HAP-1 (cell line): ENCODE measurements at regions not wholly inside any gene's neighbourhood (a gene's known extent, or its start where the extent isn't known, plus 50 kb on each side); places are given as distances from the start of the nearest gene placed in this dataset.
A peak's percentile ranks its signal among the peaks of the same experiment; 100 is the strongest.

Source experiments
- DNase-seq, 2 experiments: peaks; one replicate each; pipeline ENCODE4 v3.0.0-alpha.2; 2016 to 2020; ENCODE audit warnings: low spot score in 2 of 2
- H3K27me3 ChIP-seq: fragments of 250-450 bp; sonication (Bioruptor Pico); 2 replicates; pipeline ENCODE4 v1.5.1; 2020; ENCODE audit warnings: low read depth, mild to moderate bottlenecking, moderate library complexity
- H3K36me3 ChIP-seq: fragments of 250-450 bp; sonication (Bioruptor Pico); replicated peaks from 2 replicates; pipeline ENCODE4 v1.5.1; 2020; ENCODE audit warnings: mild to moderate bottlenecking
- H3K4me1 ChIP-seq: fragments of 250-450 bp; sonication (Bioruptor Pico); 2 replicates; pipeline ENCODE4 v1.5.1; 2020; ENCODE audit warnings: mild to moderate bottlenecking
- H3K4me3 ChIP-seq: fragments of 250-450 bp; sonication (Bioruptor Pico); 2 replicates; pipeline ENCODE4 v1.5.1; 2020; ENCODE audit warnings: mild to moderate bottlenecking, moderate library complexity
- H3K9me3 ChIP-seq: fragments of 250-450 bp; sonication (Bioruptor Pico); 2 replicates; pipeline ENCODE4 v1.5.1; 2020; ENCODE audit warnings: mild to moderate bottlenecking, moderate library complexity
- in situ Hi-C: fragments of 300-500 bp; cut with MboI; formaldehyde crosslinking; loops from 3 replicates; pipeline ENCODE4 v1.14.3; 2020; ENCODE audit warnings: low sequenced_read_pairs, inconsistent platforms, mixed read lengths

DNA sequence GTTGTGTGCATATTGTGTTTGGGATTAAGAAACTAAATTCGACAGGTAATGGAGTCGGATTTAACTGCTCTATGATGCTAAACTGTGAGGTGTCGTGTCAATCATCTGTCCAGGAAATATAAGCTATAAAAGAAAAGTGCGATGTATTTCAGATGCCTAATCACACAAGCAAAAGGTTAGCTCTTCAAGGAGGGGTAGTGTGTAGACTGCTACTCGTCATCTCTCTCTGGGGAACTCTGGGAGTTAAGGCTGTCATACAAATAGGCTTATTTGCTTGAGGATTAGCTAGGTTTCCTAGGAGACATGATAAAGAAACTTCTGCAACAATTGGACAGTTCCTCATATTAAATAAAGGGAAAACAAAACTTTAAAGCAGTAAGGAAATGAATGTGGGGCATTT, 462.1 kb downstream of the OLFM4 start:
- no peaks in the 10 kb centered on the region for H3K27me3 ChIP-seq
- no peak overlapping the region for H3K4me3 ChIP-seq
- H3K36me3 ChIP-seq: no peaks in the 10 kb centered on the region
- in situ Hi-C loops: no loop called here
- H3K9me3 ChIP-seq: no peaks in the 10 kb centered on the region
- peak; percentile 69 to 98 for DNase-seq
- H3K4me1 ChIP-seq: peaks cover 15% of the 10 kb centered on the region

GRCh38 chr13:53494406-53494805, 465.8 kb downstream of the OLFM4 start:
- Histone ChIP-seq H3K36me3 (no peaks in the 10 kb centered on the region), H3K4me1 (peaks cover 22% of the 10 kb centered on the region), H3K9me3 (no peaks in the 10 kb centered on the region), H3K27me3 (no peaks in the 10 kb centered on the region), H3K4me3 (no peak overlapping the region)
- in situ Hi-C loops: no loop called here
- no peak for DNase-seq

DNA sequence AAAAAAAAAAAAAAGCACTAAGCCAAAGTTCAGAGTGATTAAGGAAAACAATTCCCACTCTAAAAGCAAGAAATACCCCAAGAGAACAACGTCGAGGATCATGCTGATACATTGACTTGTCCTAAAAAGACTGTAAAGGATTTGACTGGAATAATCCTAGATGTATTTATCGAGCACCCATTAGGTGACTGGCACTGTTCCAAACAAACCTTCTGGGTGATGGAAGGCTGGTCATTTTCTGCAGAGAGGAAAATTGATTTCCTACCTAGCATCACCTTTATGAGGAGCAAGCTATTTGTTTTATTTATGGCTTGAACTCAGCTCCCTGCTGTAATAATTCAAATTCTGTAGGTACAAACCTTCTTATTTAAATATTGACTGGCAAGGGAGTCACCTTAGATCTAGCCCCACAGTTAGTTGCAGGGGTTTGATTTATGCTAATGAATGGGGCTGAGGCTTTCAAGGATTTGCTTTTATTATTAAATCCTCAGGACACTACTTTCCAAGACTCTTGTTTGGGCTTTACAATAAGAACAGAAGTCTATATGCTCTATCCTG, 471.0 kb downstream of the OLFM4 start:
- H3K9me3 ChIP-seq: no peaks in the 10 kb centered on the region
- in situ Hi-C loops: no loop called here
- H3K4me3 ChIP-seq: no peak overlapping the region
- no peaks in the 10 kb centered on the region for H3K36me3 ChIP-seq
- H3K27me3 ChIP-seq: no peaks in the 10 kb centered on the region
- H3K4me1 ChIP-seq: peaks cover 15% of the 10 kb centered on the region
- DNase-seq: peak; percentile 51 to 59

DNA sequence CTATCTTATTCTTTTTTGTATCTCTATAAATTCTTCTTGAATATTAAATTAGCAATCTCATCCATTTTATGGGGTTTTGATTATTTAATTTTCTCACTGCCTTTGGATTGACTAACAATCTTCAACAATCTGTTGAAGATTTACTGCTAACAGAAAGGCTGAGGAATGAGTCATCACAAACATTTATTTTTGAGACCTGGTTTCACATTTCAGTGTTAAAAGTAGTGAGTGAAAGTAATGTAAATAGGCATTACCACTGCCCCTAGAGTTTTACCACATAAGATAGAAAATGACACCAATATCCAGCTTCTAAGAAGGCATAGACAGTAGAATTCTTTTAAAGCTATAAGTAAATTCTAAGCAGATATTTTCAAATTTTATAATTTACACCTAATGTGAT, 472.8 kb downstream of the OLFM4 start:
- Histone ChIP-seq H3K4me3 (no peak overlapping the region), H3K9me3 (no peaks in the 10 kb centered on the region), H3K27me3 (no peaks in the 10 kb centered on the region), H3K36me3 (no peaks in the 10 kb centered on the region), H3K4me1 (peaks cover 15% of the 10 kb centered on the region)
- no peak for DNase-seq
- in situ Hi-C loops: no loop called here

DNA sequence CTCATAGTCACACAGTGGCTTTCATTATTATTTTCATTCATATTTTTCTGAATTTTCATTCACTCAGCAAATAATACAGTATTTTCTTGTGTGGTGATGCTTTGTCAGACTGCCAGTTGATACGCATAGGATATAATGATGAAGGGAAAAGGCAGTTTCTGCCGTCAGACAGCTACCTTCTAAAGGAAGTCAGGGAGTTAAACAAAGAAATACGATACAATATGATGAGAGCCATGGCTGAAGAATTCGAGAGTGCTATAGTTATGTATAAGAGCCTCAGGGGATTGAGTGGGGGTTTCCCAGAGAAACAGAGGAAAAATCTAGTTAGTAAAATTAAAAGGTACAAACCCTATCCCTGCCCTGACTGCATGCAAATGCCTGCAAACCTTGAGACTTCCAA, 479.1 kb downstream of the OLFM4 start:
- Histone ChIP-seq H3K4me1 (peaks cover 9% of the 10 kb centered on the region), H3K4me3 (no peak overlapping the region), H3K9me3 (no peaks in the 10 kb centered on the region), H3K27me3 (no peaks in the 10 kb centered on the region), H3K36me3 (no peaks in the 10 kb centered on the region)
- in situ Hi-C loops: no loop called here
- DNase-seq: peak; percentile 21 to 62

DNA sequence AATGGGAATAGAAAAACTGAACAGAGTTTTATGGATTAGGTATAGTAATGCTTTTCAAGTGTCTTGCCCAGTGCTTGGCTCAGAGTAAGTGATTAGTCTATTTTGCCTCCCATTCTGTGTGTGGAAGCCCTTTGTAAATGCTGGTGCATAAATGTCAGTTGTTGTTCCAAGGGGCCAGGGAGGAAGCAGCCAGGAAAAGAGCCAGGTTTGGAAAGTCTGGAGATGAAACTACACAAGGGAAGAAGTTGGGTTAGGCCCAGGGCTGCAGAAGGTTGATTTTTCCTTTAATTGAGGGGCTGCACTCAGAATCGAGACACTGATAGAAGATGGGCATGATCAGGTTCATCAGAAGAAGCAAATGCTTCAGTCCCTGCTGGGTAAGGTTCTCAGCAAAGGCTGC, 484.0 kb downstream of the OLFM4 start:
- H3K4me3 ChIP-seq: no peak overlapping the region
- peaks cover 8% of the 10 kb centered on the region for H3K4me1 ChIP-seq
- H3K36me3 ChIP-seq: no peaks in the 10 kb centered on the region
- in situ Hi-C loops: no loop called here
- DNase-seq: no peak
- H3K9me3 ChIP-seq: no peaks in the 10 kb centered on the region
- H3K27me3 ChIP-seq: no peaks in the 10 kb centered on the region

DNA sequence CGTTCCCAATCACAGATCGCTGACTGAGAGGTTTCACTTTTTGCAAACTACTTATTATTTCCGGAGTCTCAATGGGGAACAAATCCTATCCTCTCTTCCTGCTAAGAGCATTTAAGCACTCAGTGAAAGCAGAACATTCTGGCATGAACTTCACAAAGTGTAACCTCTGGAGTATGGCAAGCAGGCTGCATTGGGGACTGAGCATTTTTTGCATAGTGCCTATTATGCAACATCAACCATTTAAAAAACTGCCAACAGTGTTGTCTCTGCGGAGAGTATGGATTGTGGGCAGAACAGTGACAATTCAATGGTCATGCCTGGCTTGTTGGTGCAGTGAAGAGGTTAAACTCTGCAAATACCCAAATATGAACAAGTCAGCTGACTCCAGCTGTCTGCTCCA, 484.6 kb downstream of the OLFM4 start:
- Histone ChIP-seq H3K4me3 (no peak overlapping the region), H3K9me3 (no peaks in the 10 kb centered on the region), H3K27me3 (no peaks in the 10 kb centered on the region), H3K4me1 (peaks cover 2% of the 10 kb centered on the region), H3K36me3 (no peaks in the 10 kb centered on the region)
- in situ Hi-C loops: no loop called here
- no peak for DNase-seq

DNA sequence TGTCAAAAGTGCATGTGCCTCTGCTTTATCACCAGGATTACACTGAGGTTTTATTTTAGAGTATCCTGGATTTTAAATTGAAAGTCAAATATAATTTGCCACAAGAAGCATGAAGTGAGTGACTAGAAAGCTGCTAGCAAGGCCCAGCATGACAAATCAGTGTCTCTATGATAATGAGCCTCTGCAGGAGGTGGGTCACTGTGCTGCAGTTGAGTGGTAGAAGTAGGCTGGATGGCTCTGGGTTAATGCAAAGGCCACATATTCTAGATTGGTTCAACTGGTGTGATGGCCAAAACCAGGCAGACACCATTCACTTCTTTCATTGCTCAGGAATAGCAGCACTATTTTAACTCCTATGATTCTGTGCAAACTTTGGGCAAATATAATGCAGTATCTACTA, 491.5 kb downstream of the OLFM4 start:
- DNase-seq: no peak
- Histone ChIP-seq H3K4me3 (no peak overlapping the region), H3K9me3 (no peaks in the 10 kb centered on the region), H3K36me3 (no peaks in the 10 kb centered on the region), H3K27me3 (no peaks in the 10 kb centered on the region), H3K4me1 (peaks cover 6% of the 10 kb centered on the region)
- in situ Hi-C loops: no loop called here

GRCh38 chr13:53522034-53522433, 493.4 kb downstream of the OLFM4 start:
- peaks cover 7% of the 10 kb centered on the region for H3K4me1 ChIP-seq
- H3K9me3 ChIP-seq: no peaks in the 10 kb centered on the region
- H3K4me3 ChIP-seq: no peak overlapping the region
- H3K27me3 ChIP-seq: no peaks in the 10 kb centered on the region
- H3K36me3 ChIP-seq: no peaks in the 10 kb centered on the region
- in situ Hi-C loops: no loop called here
- DNase-seq: no peak

DNA sequence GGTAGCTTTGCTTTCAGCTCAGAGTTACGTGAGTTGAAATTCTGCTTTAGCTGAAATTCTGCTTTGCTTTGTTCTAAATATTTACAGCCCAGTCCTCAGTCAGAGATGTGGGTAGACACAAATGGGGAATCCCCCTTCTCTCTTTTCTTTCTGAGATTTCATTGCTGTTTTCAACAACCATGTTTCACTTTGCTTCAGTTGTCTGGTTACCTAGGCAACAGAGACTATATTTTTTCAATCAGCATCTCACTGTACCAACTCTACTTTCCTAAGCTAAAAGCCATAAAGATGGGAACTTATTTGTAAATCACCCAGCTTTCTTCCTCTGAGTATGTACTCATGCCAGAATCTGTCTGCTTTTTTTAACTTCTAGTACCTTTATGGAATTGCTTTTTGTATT, 509.0 kb downstream of the OLFM4 start:
- DNase-seq: no peak
- Histone ChIP-seq H3K4me3 (no peak overlapping the region), H3K27me3 (no peaks in the 10 kb centered on the region), H3K36me3 (no peaks in the 10 kb centered on the region), H3K9me3 (no peaks in the 10 kb centered on the region), H3K4me1 (no peaks in the 10 kb centered on the region)
- in situ Hi-C loops: no loop called here

- H3K4me1 ChIP-seq: no peaks in the 10 kb centered on the region
- H3K36me3 ChIP-seq: no peaks in the 10 kb centered on the region
- no peaks in the 10 kb centered on the region for H3K27me3 ChIP-seq
- no peaks in the 10 kb centered on the region for H3K9me3 ChIP-seq
- in situ Hi-C loops: no loop called here
- DNase-seq: no peak
- H3K4me3 ChIP-seq: no peak overlapping the region
Measured at GRCh38 chr13:53545340-53545941, 516.8 kb downstream of the OLFM4 start.

- Histone ChIP-seq H3K36me3 (no peaks in the 10 kb centered on the region), H3K27me3 (no peaks in the 10 kb centered on the region), H3K4me3 (no peak overlapping the region), H3K9me3 (peaks cover 2% of the 10 kb centered on the region), H3K4me1 (no peaks in the 10 kb centered on the region; the same call in 1 of the 2 replicates)
- in situ Hi-C loops: no loop called here
- no peak for DNase-seq
Measured at GRCh38 chr13:53560556-53560955, 531.9 kb downstream of the OLFM4 start.

GRCh38 chr13:53562419-53562818, 533.8 kb downstream of the OLFM4 start:
- Histone ChIP-seq H3K4me3 (no peak overlapping the region), H3K4me1 (no peaks in the 10 kb centered on the region; the same call in 1 of the 2 replicates), H3K9me3 (no peaks in the 10 kb centered on the region), H3K27me3 (no peaks in the 10 kb centered on the region), H3K36me3 (no peaks in the 10 kb centered on the region)
- in situ Hi-C loops: no loop called here
- no peak for DNase-seq

DNA sequence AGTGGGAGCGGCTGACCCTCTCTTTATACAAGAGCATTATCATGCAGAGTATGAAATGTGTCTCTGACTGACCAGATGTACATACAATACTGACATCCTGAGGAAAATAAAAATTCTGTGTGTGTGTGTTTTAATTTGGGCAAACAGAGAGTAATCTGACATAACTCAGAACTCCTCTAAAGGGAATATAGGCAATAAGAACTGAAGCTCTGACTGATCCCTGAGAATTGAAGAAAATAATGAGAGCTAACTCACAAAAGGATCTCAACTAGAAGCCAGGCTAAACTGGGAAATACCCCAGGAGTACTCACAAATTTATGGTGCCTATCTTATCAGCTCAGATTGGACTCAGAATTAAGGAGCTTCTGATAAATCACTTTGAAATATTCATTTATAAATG, 539.9 kb downstream of the OLFM4 start:
- no peak for DNase-seq
- in situ Hi-C loops: no loop called here
- H3K4me3 ChIP-seq: no peak overlapping the region
- H3K27me3 ChIP-seq: no peaks in the 10 kb centered on the region
- H3K9me3 ChIP-seq: no peaks in the 10 kb centered on the region
- H3K4me1 ChIP-seq: no peaks in the 10 kb centered on the region
- no peaks in the 10 kb centered on the region for H3K36me3 ChIP-seq

GRCh38 chr13:53569453-53569852, 540.8 kb downstream of the OLFM4 start:
- in situ Hi-C loops: no loop called here
- Histone ChIP-seq H3K36me3 (no peaks in the 10 kb centered on the region), H3K9me3 (no peaks in the 10 kb centered on the region), H3K4me1 (peaks cover 3% of the 10 kb centered on the region; the same call in 1 of the 2 replicates), H3K4me3 (no peak overlapping the region), H3K27me3 (no peaks in the 10 kb centered on the region)
- no peak for DNase-seq
